Right lobe of liver (tissue), 6 donors: ENCODE measurements at regions not wholly inside any gene's neighbourhood (a gene's known extent, or its start where the extent isn't known, plus 50 kb on each side); places are given as distances from the start of the nearest gene placed in this dataset.

Experiments used
- ATAC-seq, 4 donors: fragments of 200-7000 bp; cut with Tn5 transposase; one replicate each; pipeline ENCODE4 v1.9.1; 2020; ENCODE audit warnings: mild to moderate bottlenecking in 4 of 4, moderate library complexity in 4 of 4
- DNase-seq, 3 donors: peaks; one replicate each; pipeline ENCODE4 v3.0.0-alpha.2; 2020
- H3K27ac ChIP-seq, 3 donors: fragments of 200-600 bp; one replicate each; pipeline ENCODE4 v1.8.0; 2022
- H3K27me3 ChIP-seq, 2 donors: fragments of 200-600 bp; one replicate each; pipeline ENCODE4 v1.8.0; 2022
- H3K36me3 ChIP-seq, 4 donors: fragments of 200-600 bp; sonication (generic) in 1 of 4; one replicate each; pipeline versions ENCODE4 v1.5.1 to v1.8.0; 2017 to 2022; ENCODE audit warnings: control low read depth in 1 of 4
- H3K4me1 ChIP-seq, 4 donors: fragments of 200-600 bp; sonication (generic) in 1 of 4; one replicate each; pipeline versions ENCODE4 v1.5.1 to v1.8.0; 2017 to 2022; ENCODE audit warnings: control low read depth in 1 of 4
- H3K4me3 ChIP-seq, 3 donors: fragments of 200-600 bp; one replicate each; pipeline ENCODE4 v1.8.0; 2022
- H3K9me3 ChIP-seq, 4 donors: fragments of 200-600 bp; sonication (generic) in 1 of 4; one replicate each; pipeline versions ENCODE4 v1.5.1 to v1.8.0; 2017 to 2022; ENCODE audit warnings: control low read depth in 1 of 4
- POLR2A ChIP-seq: fragments of 450-650 bp; IDR thresholded peaks from one replicate; pipeline ENCODE4 v1.6.1; 2017; ENCODE audit warnings: antibody characterized with exemption, mild to moderate bottlenecking
- WGBS: methylation state at CpG from one replicate; pipeline ENCODE4 v1.1.6; 2018; ENCODE audit warnings: low coverage, low lambda C conversion rate; ENCODE audit not compliant: insufficient coverage; ENCODE audit errors: missing lambda C conversion rate; 5-methylcytosine and 5-hydroxymethylcytosine counted together
- intact Hi-C, 2 donors: fragments of 100-400 bp; cut with DNase I; formaldehyde crosslinking; loops; one replicate each; pipeline versions ENCODE4 v1.11.2 to v1.14.1; 2022
- TF ChIP-seq, protein P1 (sequence below), 4 donors: fragments of 200-600 bp in 3 of 4; fragments of 450-650 bp in 1 of 4; IDR thresholded peaks; one replicate each; pipeline versions ENCODE4 v1.5.1 to v1.8.0; 2016 to 2022; ENCODE audit warnings: antibody characterized with exemption in 4 of 4, mild to moderate bottlenecking in 2 of 4
- donor health status: DM: no; HTN: yes; CAD: no.
- donor health status: DM: no; HTN: no; CAD: no.
- donor health status: DM: no; HTN: no; CAD: no.
- donor health status: DM: no; HTN: yes; CAD: no.
- donor health status: DM: no; HTN: yes; CAD: no.

DNA sequence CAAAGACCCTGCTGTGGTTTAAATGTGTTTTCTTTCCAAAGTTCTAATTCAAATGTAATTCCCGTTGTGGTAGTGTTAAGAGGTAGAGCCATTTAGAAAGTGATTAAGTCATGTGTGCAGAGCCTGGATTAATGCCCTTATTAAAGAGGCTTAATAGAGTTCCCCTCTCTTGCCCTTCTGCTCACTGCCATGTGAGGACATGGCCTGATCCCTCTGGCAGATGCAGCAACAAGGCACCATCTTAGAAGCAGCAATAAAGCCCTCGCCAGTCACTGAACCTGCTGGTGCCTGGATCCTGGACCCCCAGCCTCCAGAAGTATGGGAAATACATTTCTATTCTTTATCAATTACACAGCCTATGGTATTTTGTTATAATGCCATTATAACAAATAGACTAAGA lies 485.2 kb downstream of the DCDC2C start:
- ATAC-seq (no peak), DNase-seq (no peak)
- intact Hi-C loops = no loop called here
- no peaks in the 10 kb centered on the region for H3K9me3 ChIP-seq
- H3K4me1 ChIP-seq = no peaks in the 10 kb centered on the region
- H3K27me3 ChIP-seq = no peaks in the 10 kb centered on the region
- no peak for TF ChIP-seq POLR2A
- TF ChIP-seq, protein P1, sequence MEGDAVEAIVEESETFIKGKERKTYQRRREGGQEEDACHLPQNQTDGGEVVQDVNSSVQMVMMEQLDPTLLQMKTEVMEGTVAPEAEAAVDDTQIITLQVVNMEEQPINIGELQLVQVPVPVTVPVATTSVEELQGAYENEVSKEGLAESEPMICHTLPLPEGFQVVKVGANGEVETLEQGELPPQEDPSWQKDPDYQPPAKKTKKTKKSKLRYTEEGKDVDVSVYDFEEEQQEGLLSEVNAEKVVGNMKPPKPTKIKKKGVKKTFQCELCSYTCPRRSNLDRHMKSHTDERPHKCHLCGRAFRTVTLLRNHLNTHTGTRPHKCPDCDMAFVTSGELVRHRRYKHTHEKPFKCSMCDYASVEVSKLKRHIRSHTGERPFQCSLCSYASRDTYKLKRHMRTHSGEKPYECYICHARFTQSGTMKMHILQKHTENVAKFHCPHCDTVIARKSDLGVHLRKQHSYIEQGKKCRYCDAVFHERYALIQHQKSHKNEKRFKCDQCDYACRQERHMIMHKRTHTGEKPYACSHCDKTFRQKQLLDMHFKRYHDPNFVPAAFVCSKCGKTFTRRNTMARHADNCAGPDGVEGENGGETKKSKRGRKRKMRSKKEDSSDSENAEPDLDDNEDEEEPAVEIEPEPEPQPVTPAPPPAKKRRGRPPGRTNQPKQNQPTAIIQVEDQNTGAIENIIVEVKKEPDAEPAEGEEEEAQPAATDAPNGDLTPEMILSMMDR (IDR thresholded peaks at IDR 0.05) = no peak
- H3K27ac ChIP-seq = no peak overlapping the region
- H3K36me3 ChIP-seq = no peaks in the 10 kb centered on the region
- no peak overlapping the region for H3K4me3 ChIP-seq
- 29% methylated on average over 2 of the region's 2 CpGs for WGBS

DNA sequence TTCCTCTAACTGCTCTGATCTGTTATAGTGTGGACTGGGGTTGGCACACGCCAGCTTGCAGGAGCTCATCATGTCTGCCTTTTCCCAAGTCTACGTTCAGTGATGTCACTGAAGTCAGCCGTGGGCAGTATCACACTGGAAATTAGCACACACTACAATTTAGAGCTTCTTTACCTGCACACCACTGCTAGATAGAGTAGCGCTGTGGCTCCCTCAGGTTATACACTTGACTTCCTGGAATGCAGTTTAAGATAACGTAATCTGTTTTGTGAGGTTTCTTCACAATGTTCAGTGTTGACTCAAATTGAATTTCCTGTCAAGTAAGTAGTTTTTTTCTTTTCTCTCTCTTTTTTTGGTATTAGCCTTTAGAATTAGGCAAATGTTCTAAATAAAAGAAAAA lies 487.2 kb downstream of the DCDC2C start:
- DNase-seq (no peak), ATAC-seq (no peak)
- 50% methylated on average over 5 of the region's 5 CpGs for WGBS
- no peaks in the 10 kb centered on the region for H3K4me1 ChIP-seq
- H3K27ac ChIP-seq = no peak overlapping the region
- intact Hi-C loops = no loop called here
- no peaks in the 10 kb centered on the region for H3K36me3 ChIP-seq
- no peak overlapping the region for H3K4me3 ChIP-seq
- TF ChIP-seq POLR2A = no peak
- TF ChIP-seq, protein P1 (IDR thresholded peaks at IDR 0.05) = no peak
- H3K27me3 ChIP-seq = no peaks in the 10 kb centered on the region
- no peaks in the 10 kb centered on the region for H3K9me3 ChIP-seq

DNA sequence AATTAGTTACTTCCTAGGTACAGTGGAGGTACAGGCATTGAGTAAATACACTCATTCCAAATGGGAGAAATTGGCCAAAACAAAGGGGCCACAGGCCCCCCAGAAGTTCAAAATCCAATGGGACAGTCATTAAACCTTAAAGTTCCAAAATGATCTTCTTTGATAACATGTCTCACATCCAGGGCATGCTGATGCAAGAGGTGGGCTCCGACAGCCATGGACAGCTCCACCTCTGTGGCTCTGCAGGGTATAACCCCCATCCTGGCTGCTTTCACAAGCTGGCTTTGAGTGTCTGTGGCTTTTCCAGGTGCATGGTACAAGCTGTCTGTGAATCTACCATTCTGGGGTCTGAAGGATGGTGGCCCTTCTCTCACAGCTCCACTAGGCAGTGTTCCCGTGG lies 488.7 kb downstream of the DCDC2C start:
- ATAC-seq (no peak), DNase-seq (no peak)
- TF ChIP-seq, protein P1 (IDR thresholded peaks at IDR 0.05) = no peak
- no peak for TF ChIP-seq POLR2A
- intact Hi-C loops = no loop called here
- 29% methylated on average over 1 of the region's 2 CpGs for WGBS
- H3K4me1 ChIP-seq = no peaks in the 10 kb centered on the region
- no peaks in the 10 kb centered on the region for H3K9me3 ChIP-seq
- H3K27me3 ChIP-seq = no peaks in the 10 kb centered on the region
- no peaks in the 10 kb centered on the region for H3K36me3 ChIP-seq
- no peak overlapping the region for H3K4me3 ChIP-seq
- no peak overlapping the region for H3K27ac ChIP-seq

DNA sequence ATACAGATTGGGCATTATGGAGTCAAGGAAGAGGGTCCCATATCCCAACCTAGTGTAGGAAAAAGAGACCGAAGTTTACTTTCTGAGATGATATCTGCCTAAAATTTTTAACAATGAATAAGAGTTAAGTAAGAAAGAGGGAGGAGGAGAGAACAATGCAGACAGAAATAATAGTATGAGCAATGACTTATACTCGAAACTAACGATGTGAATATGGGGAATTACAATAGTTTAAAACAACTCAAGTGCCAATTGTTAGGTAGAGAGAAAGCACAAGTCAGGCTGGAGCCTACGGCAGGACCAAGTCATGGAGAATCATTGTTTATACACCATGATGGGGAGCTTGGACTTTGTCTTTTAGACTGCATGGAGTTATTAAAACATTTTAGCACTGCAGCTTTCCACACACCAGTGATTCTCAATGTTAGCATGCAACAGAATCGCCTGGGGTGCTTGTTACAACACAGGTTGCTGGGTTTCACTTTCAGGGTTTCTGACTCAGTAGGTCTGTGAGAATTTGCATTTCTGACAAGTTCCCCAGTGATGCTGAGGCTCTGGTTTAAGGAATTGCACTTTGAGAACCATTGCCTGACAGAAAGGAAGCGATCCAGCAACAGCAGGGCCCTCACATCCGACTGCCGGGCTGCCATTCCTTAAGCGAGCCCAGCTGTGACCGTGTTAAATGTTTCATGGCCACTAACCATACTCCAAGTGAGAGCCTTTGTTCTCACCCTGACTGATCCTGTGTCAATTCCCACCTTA lies 511.2 kb downstream of the DCDC2C start:
- no peaks in the 10 kb centered on the region for H3K27me3 ChIP-seq
- no peak for DNase-seq
- no peak overlapping the region for H3K27ac ChIP-seq
- H3K36me3 ChIP-seq = no peaks in the 10 kb centered on the region
- no peaks in the 10 kb centered on the region for H3K9me3 ChIP-seq
- no peak for ATAC-seq
- no peak overlapping the region for H3K4me3 ChIP-seq
- TF ChIP-seq POLR2A = no peak
- TF ChIP-seq, protein P1 (IDR thresholded peaks at IDR 0.05) = no peak
- intact Hi-C loops = no loop called here
- no peaks in the 10 kb centered on the region for H3K4me1 ChIP-seq
- WGBS = 60% methylated on average over 8 of the region's 10 CpGs

DNA sequence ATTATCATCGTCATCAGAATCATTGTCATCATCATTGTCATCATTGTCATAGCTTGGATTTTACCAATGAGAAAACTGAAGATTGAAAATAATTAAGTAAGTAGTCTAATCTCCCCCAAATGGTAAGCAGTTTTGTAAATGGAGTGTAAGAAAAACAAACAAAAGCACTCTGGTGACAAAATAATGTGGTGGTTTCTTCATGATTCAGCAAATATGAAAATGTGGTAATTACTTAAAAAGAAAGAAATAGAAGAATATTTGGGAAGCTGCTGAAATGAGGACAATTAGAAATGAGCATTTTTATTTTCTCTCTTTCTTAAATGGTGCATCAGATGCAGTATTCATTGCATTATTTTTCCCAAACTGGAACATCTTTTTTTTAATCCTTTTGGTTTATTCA lies 514.4 kb downstream of the DCDC2C start:
- intact Hi-C loops = no loop called here
- no peak for TF ChIP-seq POLR2A
- TF ChIP-seq, protein P1 (IDR thresholded peaks at IDR 0.05) = no peak
- WGBS = 50% methylated on average over 1 of the region's 1 CpG

More for the DNA sequence above, 514.4 kb downstream of the DCDC2C start:
- no peaks in the 10 kb centered on the region for H3K27me3 ChIP-seq
- H3K27ac ChIP-seq = no peak overlapping the region
- no peak overlapping the region for H3K4me3 ChIP-seq
- no peaks in the 10 kb centered on the region for H3K9me3 ChIP-seq
- no peak for DNase-seq
- H3K4me1 ChIP-seq = no peaks in the 10 kb centered on the region
- H3K36me3 ChIP-seq = no peaks in the 10 kb centered on the region
- no peak for ATAC-seq
